PC-3 (cell line): ENCODE measurements at regions not wholly inside any gene's neighbourhood (a gene's known extent, or its start where the extent isn't known, plus 50 kb on each side); places are given as distances from the start of the nearest gene placed in this dataset.

Experiments used
- ATAC-seq: fragments of 200-7000 bp; cut with Tn5 transposase; 2 replicates; pipeline ENCODE4 v1.9.1; 2020; ENCODE audit warnings: mild to moderate bottlenecking, moderate library complexity
- BruUV-seq: library from RNA; stranded (reverse); fragments of 400-500 nt; replicated peaks from 2 replicates; lab custom pipeline; 2021; lab: Mats Ljungman, UMichigan
- CTCF ChIA-PET: fragments of 300-600 bp; sonication (Branson Sonifier 250); formaldehyde crosslinking; loops from one replicate; lab custom pipeline; 2022; ENCODE audit warnings: antibody characterized with exemption; lab: Charles Lee
- POLR2A ChIA-PET: fragments of 300-600 bp; sonication (Branson Sonifier 250); formaldehyde crosslinking; loops from one replicate; lab custom pipeline; 2022; ENCODE audit warnings: antibody characterized with exemption; ENCODE audit not compliant: unreplicated experiment; lab: Charles Lee
- DNase-seq: peaks from one replicate; pipeline ENCODE4 v3.0.0-alpha.2; 2015
- H2AFZ ChIP-seq: fragments of 300-600 bp; sonication (generic); 2 replicates; pipeline ENCODE4 v1.6.0; 2016; ENCODE audit warnings: antibody characterized with exemption, low read length
- H3F3A ChIP-seq: fragments of 300-600 bp; sonication (generic); one replicate; pipeline ENCODE4 v1.6.0; 2017; ENCODE audit warnings: antibody characterized with exemption, low read length, control low read depth, mild to moderate bottlenecking; ENCODE audit not compliant: unreplicated experiment
- H3K27ac ChIP-seq: fragments of 300-600 bp; sonication (generic); 2 replicates; pipeline ENCODE4 v1.5.1; 2016; ENCODE audit warnings: mild to moderate bottlenecking, low read length
- H3K27me3 ChIP-seq: fragments of 300-600 bp; sonication (generic); 2 replicates; pipeline ENCODE4 v1.6.1; 2016; ENCODE audit warnings: low read length, mixed read lengths
- H3K36me3 ChIP-seq: fragments of 300-600 bp; sonication (generic); 2 replicates; pipeline ENCODE4 v1.6.1; 2016; ENCODE audit warnings: low read depth, mixed run types, low read length, mixed read lengths
- H3K4me1 ChIP-seq: fragments of 300-600 bp; sonication (generic); 2 replicates; pipeline ENCODE4 v1.5.1; 2016; ENCODE audit warnings: low read length; ENCODE audit not compliant: insufficient read depth
- H3K4me2 ChIP-seq: fragments of 300-600 bp; sonication (generic); 2 replicates; pipeline ENCODE4 v1.6.0; 2016; ENCODE audit warnings: low read length
- H3K4me3 ChIP-seq: fragments of 300-600 bp; sonication (generic); 2 replicates; pipeline ENCODE4 v1.5.1; 2016; ENCODE audit warnings: mild to moderate bottlenecking, low read length, mixed read lengths
- H3K79me2 ChIP-seq: fragments of 300-600 bp; sonication (generic); 2 replicates; pipeline ENCODE4 v1.6.1; 2017; ENCODE audit warnings: low read length, mixed read lengths
- H3K9ac ChIP-seq: fragments of 300-600 bp; sonication (generic); 2 replicates; pipeline ENCODE4 v1.6.0; 2016; ENCODE audit warnings: mild to moderate bottlenecking, low read length
- H3K9me2 ChIP-seq: fragments of 300-600 bp; sonication (generic); replicated peaks from 2 replicates; pipeline ENCODE4 v1.6.1; 2016; ENCODE audit warnings: mixed run types, low read length, mixed read lengths
- H3K9me3 ChIP-seq: fragments of 300-600 bp; sonication (generic); 2 replicates; pipeline ENCODE4 v1.6.1; 2016; ENCODE audit warnings: low read length, mixed read lengths
- H4K20me1 ChIP-seq: fragments of 300-600 bp; sonication (generic); 2 replicates; pipeline ENCODE4 v1.6.1; 2016; ENCODE audit warnings: low read length, mixed read lengths
- CTCF ChIP-seq: fragments of 300-600 bp; sonication (generic); conservative IDR thresholded peaks from 2 replicates; pipeline ENCODE4 v1.5.1; 2017; ENCODE audit warnings: antibody characterized with exemption, low read depth, mild to moderate bottlenecking, low read length
- EZH2 ChIP-seq: fragments of 300-600 bp; sonication (generic); IDR thresholded peaks from one replicate; pipeline ENCODE4 v1.6.1; 2017; ENCODE audit warnings: antibody characterized with exemption, mild to moderate bottlenecking, low read length; ENCODE audit not compliant: unreplicated experiment
- EZH2phosphoT487 ChIP-seq: fragments of 300-600 bp; sonication (generic); IDR thresholded peaks from 2 replicates; pipeline ENCODE4 v1.6.1; 2018; ENCODE audit warnings: mild to moderate bottlenecking, antibody characterized with exemption, low read length, borderline replicate concordance
- intact Hi-C: fragments of 100-400 bp; cut with micrococcal nuclease; formaldehyde crosslinking; loops from 2 replicates; pipeline ENCODE4 v1.9.0; 2023

- no TSS peak for BruUV-seq
- Histone ChIP-seq H2AFZ (no peak overlapping the region), H3F3A (no peaks in the 10 kb centered on the region), H3K9me2 (no peaks in the 10 kb centered on the region), H3K4me2 (no peak overlapping the region), H3K9ac (no peak overlapping the region), H4K20me1 (no peaks in the 10 kb centered on the region), H3K27ac (no peak overlapping the region), H3K9me3 (no peaks in the 10 kb centered on the region), H3K4me3 (no peak overlapping the region), H3K4me1 (no peaks in the 10 kb centered on the region), H3K27me3 (peaks cover 54% of the 10 kb centered on the region), H3K36me3 (no peaks in the 10 kb centered on the region), H3K79me2 (no peaks in the 10 kb centered on the region)
- CTCF ChIA-PET = no interaction called here
- no peak for DNase-seq
- POLR2A ChIA-PET = no interaction called here
- ATAC-seq = no peak
- intact Hi-C loops = no loop called here
- TF ChIP-seq EZH2phosphoT487 = no peak
- TF ChIP-seq CTCF = no peak
- no peak for TF ChIP-seq EZH2
These were observed 266.2 kb upstream of the PLET1 start for GRCh38 chr11:112526699-112527416.

GRCh38 chr11:112529071-112529470 lies 268.4 kb upstream of the PLET1 start:
- ChIA-PET POLR2A (no interaction called here), CTCF (no interaction called here)
- H3K36me3 ChIP-seq = no peaks in the 10 kb centered on the region
- no peaks in the 10 kb centered on the region for H3F3A ChIP-seq
- H3K4me1 ChIP-seq = no peaks in the 10 kb centered on the region
- no peak overlapping the region for H3K4me2 ChIP-seq
- intact Hi-C loops = no loop called here
- H3K9ac ChIP-seq = no peak overlapping the region
- peaks cover 42% of the 10 kb centered on the region; the same call in 1 of the 2 replicates for H3K27me3 ChIP-seq
- H3K4me3 ChIP-seq = no peak overlapping the region
- H3K79me2 ChIP-seq = no peaks in the 10 kb centered on the region
- H3K27ac ChIP-seq = no peak overlapping the region
- ATAC-seq (no peak), DNase-seq (no peak)
- no peaks in the 10 kb centered on the region for H3K9me2 ChIP-seq
- BruUV-seq = no TSS peak
- no peaks in the 10 kb centered on the region for H4K20me1 ChIP-seq
- no peaks in the 10 kb centered on the region for H3K9me3 ChIP-seq
- no peak overlapping the region for H2AFZ ChIP-seq
- no peak for TF ChIP-seq CTCF
- no peak for TF ChIP-seq EZH2phosphoT487
- TF ChIP-seq EZH2 = no peak

GRCh38 chr11:112532506-112532905 lies 271.8 kb upstream of the PLET1 start:
- Histone ChIP-seq H3K27me3 (peaks cover 28% of the 10 kb centered on the region; the same call in 1 of the 2 replicates), H3K36me3 (no peaks in the 10 kb centered on the region), H3K9ac (no peak overlapping the region), H3K9me2 (no peaks in the 10 kb centered on the region), H2AFZ (no peak overlapping the region), H3K4me1 (no peaks in the 10 kb centered on the region), H3K4me3 (no peak overlapping the region), H3K4me2 (no peak overlapping the region), H3K9me3 (no peaks in the 10 kb centered on the region), H3K27ac (no peak overlapping the region), H3F3A (no peaks in the 10 kb centered on the region), H3K79me2 (no peaks in the 10 kb centered on the region), H4K20me1 (no peaks in the 10 kb centered on the region)
- TF ChIP-seq EZH2phosphoT487 (no peak), CTCF (no peak), EZH2 (no peak)
- DNase-seq = no peak
- intact Hi-C loops = no loop called here
- no TSS peak for BruUV-seq
- no peak for ATAC-seq
- POLR2A ChIA-PET = no interaction called here
- CTCF ChIA-PET = no interaction called here
